ENCODE measurements at regions not wholly inside any gene's neighbourhood (a gene's known extent, or its start where the extent isn't known, plus 50 kb on each side); places are given as distances from the start of the nearest gene placed in this dataset.
A peak's percentile ranks its signal among the peaks of the same experiment; 100 is the strongest.

DNA sequence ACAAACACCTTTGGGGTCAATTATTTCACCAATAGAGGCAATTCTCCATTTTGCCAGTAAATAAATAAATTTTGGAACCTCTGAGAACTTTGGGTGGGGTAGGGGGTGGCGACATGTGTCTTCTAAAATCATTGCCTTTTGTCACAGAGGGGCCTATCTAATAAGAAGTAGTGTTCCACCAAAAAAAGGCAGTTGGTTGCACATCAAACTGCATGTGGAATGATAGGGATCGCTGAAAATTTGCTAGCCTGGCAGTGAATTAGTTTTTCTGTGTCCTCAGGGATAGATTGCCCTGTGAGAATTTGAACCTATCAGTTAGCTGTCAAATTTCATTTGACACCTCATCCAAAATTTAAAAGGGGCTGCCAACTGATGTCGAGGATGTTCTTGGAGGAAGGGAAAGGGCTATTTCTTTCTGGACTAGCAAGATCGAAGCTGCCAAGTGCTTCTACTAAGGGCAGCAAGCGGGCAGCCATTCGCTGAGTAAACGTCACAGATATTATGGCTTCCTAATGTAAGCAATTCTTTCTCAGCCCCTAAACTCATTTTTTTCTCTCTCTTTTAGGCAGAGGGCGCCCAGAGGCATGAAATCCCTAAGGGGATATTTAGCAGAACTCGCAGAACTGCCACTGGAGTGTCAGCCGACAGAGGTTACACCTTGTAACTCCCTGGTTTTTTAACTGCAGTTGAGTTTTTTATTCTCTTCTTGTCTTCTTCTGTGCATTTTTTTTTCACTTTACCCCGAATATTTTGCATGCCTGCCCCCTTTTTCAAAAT, 2208.1 kb upstream of the WWC1 start:
- Mint-ChIP-seq H3K27me3 (ENCODE audit: low read depth) (peaks cover 34% of the 10 kb centered on the region), H3K9me3 (no peaks in the 10 kb centered on the region), H3K4me1 (peaks cover 60% of the 10 kb centered on the region), H3K27ac (no peak overlapping the region), H3K4me3 (no peak overlapping the region), H3K36me3 (no peaks in the 10 kb centered on the region)
- TF ChIP-seq NR1H2 (CRISPR knock-in tag; IDR thresholded peaks at IDR 0.05) (no peak), TP53 (CRISPR knock-in tag; IDR thresholded peaks at IDR 0.05) (no peak), RELA (CRISPR knock-in tag; IDR thresholded peaks at IDR 0.05; ENCODE audit: borderline replicate concordance) (no peak), ZNF396 (CRISPR knock-in tag; IDR thresholded peaks at IDR 0.05; ENCODE audit: borderline replicate concordance) (no peak), OVOL2 (CRISPR knock-in tag; IDR thresholded peaks at IDR 0.05; ENCODE audit: borderline replicate concordance) (no peak), JAZF1 (CRISPR knock-in tag; IDR thresholded peaks at IDR 0.05) (no peak), ZNF263 (CRISPR knock-in tag; IDR thresholded peaks at IDR 0.05; ENCODE audit: low read depth) (no peak), E2F5 (CRISPR knock-in tag; IDR thresholded peaks at IDR 0.05) (no peak)
- TF ChIP-seq, protein P1, sequence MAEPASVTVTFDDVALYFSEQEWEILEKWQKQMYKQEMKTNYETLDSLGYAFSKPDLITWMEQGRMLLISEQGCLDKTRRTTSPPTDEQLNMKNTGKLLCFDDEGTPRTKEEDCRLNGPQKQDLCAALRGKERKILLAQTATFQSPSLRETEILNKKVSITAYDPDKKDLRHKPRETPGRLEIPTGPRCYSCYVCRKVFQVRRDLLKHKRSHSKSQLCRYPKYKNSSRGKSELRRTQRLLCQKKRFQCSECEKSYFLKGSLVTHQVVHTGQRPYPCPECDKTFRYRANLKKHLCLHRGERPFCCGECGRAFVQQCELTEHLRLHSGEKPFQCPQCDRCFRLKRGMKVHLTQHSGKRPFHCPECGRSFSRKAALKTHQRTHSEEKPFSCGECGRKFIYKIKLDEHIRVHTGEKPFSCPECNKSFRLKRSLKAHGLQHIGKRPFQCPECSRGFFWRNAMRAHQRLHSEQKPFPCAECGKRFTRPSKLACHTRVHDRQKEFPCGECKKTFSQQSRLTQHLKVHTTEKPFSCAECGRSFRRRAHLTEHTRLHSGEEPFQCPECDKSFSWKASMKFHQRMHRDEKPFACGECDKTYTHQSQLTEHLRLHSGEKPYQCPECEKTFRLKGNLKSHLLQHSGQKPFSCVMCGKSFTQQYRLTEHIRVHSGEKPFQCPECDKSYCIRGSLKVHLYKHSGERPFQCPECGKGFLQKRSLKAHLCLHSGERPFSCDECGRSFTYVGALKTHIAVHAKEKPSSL (CRISPR knock-in tag; conservative IDR thresholded peaks at IDR 0.05), result no peak
- DNase-seq (ENCODE audit: low spot score), result no peak
- ATAC-seq, result peak; percentile 35; the same call in 1 of the 2 replicates
- POLR2A ChIA-PET, result no interaction called here
- CTCF ChIA-PET, result interaction anchor here (0.6 kb wide), 1 partner anchor 307 kb away, joined by 3 read pairs; no protein-coding TSS in a partner anchor

DNA sequence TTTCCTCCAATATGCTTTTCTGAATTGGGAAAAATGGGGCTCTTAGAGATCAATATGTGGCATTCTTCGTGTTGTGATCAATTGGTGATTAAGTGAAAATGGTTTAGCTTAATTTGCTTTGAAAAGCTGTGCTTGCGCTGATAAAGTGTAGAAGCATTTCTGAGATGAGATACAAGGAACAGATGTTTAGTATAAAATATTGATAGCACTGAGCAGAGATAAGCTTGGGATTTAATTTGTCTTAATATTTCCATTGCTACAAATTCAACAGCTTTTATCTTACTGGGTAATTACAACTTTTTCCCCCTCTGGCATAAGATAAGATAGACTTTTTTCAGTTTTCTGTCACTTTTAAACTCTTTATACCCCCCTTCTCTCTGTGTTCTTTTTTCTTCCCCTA, 2204.9 kb upstream of the WWC1 start:
- TF ChIP-seq, protein P2, sequence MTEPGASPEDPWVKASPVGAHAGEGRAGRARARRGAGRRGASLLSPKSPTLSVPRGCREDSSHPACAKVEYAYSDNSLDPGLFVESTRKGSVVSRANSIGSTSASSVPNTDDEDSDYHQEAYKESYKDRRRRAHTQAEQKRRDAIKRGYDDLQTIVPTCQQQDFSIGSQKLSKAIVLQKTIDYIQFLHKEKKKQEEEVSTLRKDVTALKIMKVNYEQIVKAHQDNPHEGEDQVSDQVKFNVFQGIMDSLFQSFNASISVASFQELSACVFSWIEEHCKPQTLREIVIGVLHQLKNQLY (CRISPR knock-in tag; IDR thresholded peaks at IDR 0.05), result no peak
- TF ChIP-seq IRF2 (CRISPR knock-in tag; IDR thresholded peaks at IDR 0.05; ENCODE audit: borderline replicate concordance, low read depth), result no peak
- no peak for TF ChIP-seq KAT7 (CRISPR knock-in tag; IDR thresholded peaks at IDR 0.05; ENCODE audit: borderline replicate concordance)
- no peak for TF ChIP-seq USF1 (CRISPR knock-in tag; IDR thresholded peaks at IDR 0.05)
- TF ChIP-seq SP1 (CRISPR knock-in tag; conservative IDR thresholded peaks at IDR 0.05), result no peak
- no peak for TF ChIP-seq NFE2L1 (CRISPR knock-in tag; IDR thresholded peaks at IDR 0.05)
- ATAC-seq, result no peak
- DNase-seq (ENCODE audit: low spot score), result no peak
- no peak overlapping the region for H3K27ac Mint-ChIP-seq
- peaks cover 68% of the 10 kb centered on the region for H3K4me1 Mint-ChIP-seq
- H3K4me3 Mint-ChIP-seq, result no peak overlapping the region
- H3K9me3 Mint-ChIP-seq, result 0 out of 2 replicates have a peak, but pooled peaks cover 2% of the 10 kb centered on the region
- H3K27me3 Mint-ChIP-seq (ENCODE audit: low read depth), result peaks cover 50% of the 10 kb centered on the region
- ChIA-PET CTCF (interaction anchor here (0.7 kb wide), 1 partner anchor 281 kb away, joined by 3 read pairs; no protein-coding TSS in a partner anchor), POLR2A (interaction anchor here (0.9 kb wide), 1 partner anchor 13 kb away, joined by 3 read pairs; no protein-coding TSS in a partner anchor)
- H3K36me3 Mint-ChIP-seq, result peaks cover 2% of the 10 kb centered on the region

GRCh38 chr5:166088389-166089039, 2202.9 kb upstream of the WWC1 start:
- Mint-ChIP-seq H3K4me3 (no peak overlapping the region), H3K4me1 (peaks cover 57% of the 10 kb centered on the region), H3K36me3 (peaks cover 16% of the 10 kb centered on the region), H3K27ac (no peak overlapping the region), H3K27me3 (ENCODE audit: low read depth) (peaks cover 59% of the 10 kb centered on the region), H3K9me3 (peaks cover 16% of the 10 kb centered on the region)
- ChIA-PET CTCF (interaction anchor here (1.2 kb wide), 1 partner anchor 253 kb away, joined by 3 read pairs; no protein-coding TSS in a partner anchor), POLR2A (no interaction called here)
- ATAC-seq (peak; percentile 82), DNase-seq (ENCODE audit: low spot score) (no peak)
- TF ChIP-seq RORB (CRISPR knock-in tag; IDR thresholded peaks at IDR 0.05) (no peak), ATF3 (CRISPR knock-in tag; conservative IDR thresholded peaks at IDR 0.05) (no peak), ESRRA (CRISPR knock-in tag; IDR thresholded peaks at IDR 0.05; ENCODE audit: borderline replicate concordance) (no peak)
- TF ChIP-seq, protein P3, sequence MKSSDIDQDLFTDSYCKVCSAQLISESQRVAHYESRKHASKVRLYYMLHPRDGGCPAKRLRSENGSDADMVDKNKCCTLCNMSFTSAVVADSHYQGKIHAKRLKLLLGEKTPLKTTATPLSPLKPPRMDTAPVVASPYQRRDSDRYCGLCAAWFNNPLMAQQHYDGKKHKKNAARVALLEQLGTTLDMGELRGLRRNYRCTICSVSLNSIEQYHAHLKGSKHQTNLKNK (CRISPR knock-in tag; IDR thresholded peaks at IDR 0.05), result peak; percentile 96
- TF ChIP-seq, protein P4, sequence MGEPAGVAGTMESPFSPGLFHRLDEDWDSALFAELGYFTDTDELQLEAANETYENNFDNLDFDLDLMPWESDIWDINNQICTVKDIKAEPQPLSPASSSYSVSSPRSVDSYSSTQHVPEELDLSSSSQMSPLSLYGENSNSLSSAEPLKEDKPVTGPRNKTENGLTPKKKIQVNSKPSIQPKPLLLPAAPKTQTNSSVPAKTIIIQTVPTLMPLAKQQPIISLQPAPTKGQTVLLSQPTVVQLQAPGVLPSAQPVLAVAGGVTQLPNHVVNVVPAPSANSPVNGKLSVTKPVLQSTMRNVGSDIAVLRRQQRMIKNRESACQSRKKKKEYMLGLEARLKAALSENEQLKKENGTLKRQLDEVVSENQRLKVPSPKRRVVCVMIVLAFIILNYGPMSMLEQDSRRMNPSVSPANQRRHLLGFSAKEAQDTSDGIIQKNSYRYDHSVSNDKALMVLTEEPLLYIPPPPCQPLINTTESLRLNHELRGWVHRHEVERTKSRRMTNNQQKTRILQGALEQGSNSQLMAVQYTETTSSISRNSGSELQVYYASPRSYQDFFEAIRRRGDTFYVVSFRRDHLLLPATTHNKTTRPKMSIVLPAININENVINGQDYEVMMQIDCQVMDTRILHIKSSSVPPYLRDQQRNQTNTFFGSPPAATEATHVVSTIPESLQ (CRISPR knock-in tag; IDR thresholded peaks at IDR 0.05), result no peak
